HG03108 (cell line): ENCODE measurements at regions not wholly inside any gene's neighbourhood (a gene's known extent, or its start where the extent isn't known, plus 50 kb on each side); places are given as distances from the start of the nearest gene placed in this dataset.
"Not testable (repeated sequence)": the region's sequence is repeated elsewhere in the genome, so short reads cannot be mapped to it uniquely, and the experiment has no call there.

Experiments
- ATAC-seq: cut with Tn5 transposase; IDR thresholded peaks from one replicate; pipeline ENCODE4 v1.9.1; 2021; ENCODE audit warnings: moderate library complexity; ENCODE audit not compliant: unreplicated experiment

- no peak for ATAC-seq
Observed at GRCh38 chr20:53676987-53677386, 83.3 kb upstream of the ZNF217 start.

- no peak for ATAC-seq
Observed at GRCh38 chr20:53676519-53676822, 82.8 kb upstream of the ZNF217 start.

- no peak for ATAC-seq
Observed at GRCh38 chr20:53672484-53673129, 79.0 kb upstream of the ZNF217 start.

- no peak for ATAC-seq
Observed at GRCh38 chr20:53671370-53671769, 77.7 kb upstream of the ZNF217 start.

GRCh38 chr20:53669517-53670313 lies 76.1 kb upstream of the ZNF217 start:
- ATAC-seq: not testable (repeated sequence)

- no peak for ATAC-seq
Observed at GRCh38 chr20:53668992-53669391, 75.4 kb upstream of the ZNF217 start.

GRCh38 chr20:53666144-53666543 lies 72.5 kb upstream of the ZNF217 start:
- no peak for ATAC-seq

GRCh38 chr20:53664121-53664520 lies 70.5 kb upstream of the ZNF217 start:
- no peak for ATAC-seq

GRCh38 chr20:53663521-53663920 lies 69.9 kb upstream of the ZNF217 start:
- ATAC-seq: not testable (repeated sequence)

- ATAC-seq: no peak
Observed at GRCh38 chr20:53662595-53662994, 69.0 kb upstream of the ZNF217 start.

- ATAC-seq: peak; percentile 58
Observed at GRCh38 chr20:53660947-53661381, 67.3 kb upstream of the ZNF217 start.

GRCh38 chr20:53660078-53660909 lies 66.7 kb upstream of the ZNF217 start:
- ATAC-seq: peak; percentile 4

GRCh38 chr20:53658973-53659372 lies 65.3 kb upstream of the ZNF217 start:
- ATAC-seq: no peak

- no peak for ATAC-seq
Observed at GRCh38 chr20:53658322-53658721, 64.7 kb upstream of the ZNF217 start.

GRCh38 chr20:53657732-53658131 lies 64.1 kb upstream of the ZNF217 start:
- ATAC-seq: no peak

- no peak for ATAC-seq
Observed at GRCh38 chr20:53657279-53657678, 63.6 kb upstream of the ZNF217 start.

- no peak for ATAC-seq
Observed at GRCh38 chr20:53656293-53657202, 62.9 kb upstream of the ZNF217 start.

GRCh38 chr20:53655625-53656292 lies 62.1 kb upstream of the ZNF217 start:
- no peak for ATAC-seq

- no peak for ATAC-seq
Observed at GRCh38 chr20:53654932-53655624, 61.4 kb upstream of the ZNF217 start.

GRCh38 chr20:53654521-53654920 lies 60.9 kb upstream of the ZNF217 start:
- not testable (repeated sequence) for ATAC-seq
